Naive thymus-derived CD8-positive, alpha-beta T cell (primary cell): ENCODE measurements at regions not wholly inside any gene's neighbourhood (a gene's known extent, or its start where the extent isn't known, plus 50 kb on each side); places are given as distances from the start of the nearest gene placed in this dataset.

Experiments used
- ATAC-seq, 2 donors: fragments of 150-1000 bp; cut with Tn5 transposase in 1 of 2; sonication (Bioruptor Pico), chemical (Tn5 transposase) in 1 of 2; 1 replicate in 1 of 2; 2 replicates in 1 of 2; pipeline ENCODE4 v1.10.0; 2021; ENCODE audit warnings: mild to moderate bottlenecking in 2 of 2, moderate library complexity in 2 of 2
- POLR2A ChIA-PET: fragments of 350-600 bp; sonication (Branson Sonifier 250); formaldehyde crosslinking; loops from one replicate; lab custom pipeline; 2021; ENCODE audit warnings: antibody characterized with exemption; lab: Charles Lee
- DNase-seq, 10 donors: peaks; one replicate each; pipeline versions ENCODE4 v3.0.0 to v3.0.0-alpha.2; 2020 to 2022
- H3K27ac Mint-ChIP-seq, 10 donors: one replicate each; pipeline ENCODE4 v1.8.0; 2020 to 2022; ENCODE audit warnings: mild to moderate bottlenecking in 10 of 10, mixed read lengths in 10 of 10, moderate library complexity in 4 of 10, inconsistent platforms in 1 of 10
- H3K27me3 Mint-ChIP-seq, 5 donors: one replicate each; pipeline ENCODE4 v1.8.0; 2021 to 2022; ENCODE audit warnings: mixed read lengths in 5 of 5
- H3K36me3 Mint-ChIP-seq, 3 donors: one replicate each; pipeline ENCODE4 v1.8.0; 2020 to 2022; ENCODE audit warnings: mixed read lengths in 3 of 3, mild to moderate bottlenecking in 2 of 3, inconsistent platforms in 1 of 3
- H3K4me1 Mint-ChIP-seq, 4 donors: one replicate each; pipeline ENCODE4 v1.8.0; 2021 to 2022; ENCODE audit warnings: mixed read lengths in 4 of 4
- H3K4me3 Mint-ChIP-seq, 10 donors: one replicate each; pipeline ENCODE4 v1.8.0; 2020 to 2022; ENCODE audit warnings: mild to moderate bottlenecking in 10 of 10, mixed read lengths in 10 of 10, moderate library complexity in 6 of 10, inconsistent platforms in 1 of 10
- H3K9me3 Mint-ChIP-seq, 9 donors: one replicate each; pipeline ENCODE4 v1.8.0; 2020 to 2022; ENCODE audit warnings: mixed read lengths in 9 of 9, mild to moderate bottlenecking in 3 of 9, inconsistent platforms in 1 of 9, moderate library complexity in 1 of 9

DNA sequence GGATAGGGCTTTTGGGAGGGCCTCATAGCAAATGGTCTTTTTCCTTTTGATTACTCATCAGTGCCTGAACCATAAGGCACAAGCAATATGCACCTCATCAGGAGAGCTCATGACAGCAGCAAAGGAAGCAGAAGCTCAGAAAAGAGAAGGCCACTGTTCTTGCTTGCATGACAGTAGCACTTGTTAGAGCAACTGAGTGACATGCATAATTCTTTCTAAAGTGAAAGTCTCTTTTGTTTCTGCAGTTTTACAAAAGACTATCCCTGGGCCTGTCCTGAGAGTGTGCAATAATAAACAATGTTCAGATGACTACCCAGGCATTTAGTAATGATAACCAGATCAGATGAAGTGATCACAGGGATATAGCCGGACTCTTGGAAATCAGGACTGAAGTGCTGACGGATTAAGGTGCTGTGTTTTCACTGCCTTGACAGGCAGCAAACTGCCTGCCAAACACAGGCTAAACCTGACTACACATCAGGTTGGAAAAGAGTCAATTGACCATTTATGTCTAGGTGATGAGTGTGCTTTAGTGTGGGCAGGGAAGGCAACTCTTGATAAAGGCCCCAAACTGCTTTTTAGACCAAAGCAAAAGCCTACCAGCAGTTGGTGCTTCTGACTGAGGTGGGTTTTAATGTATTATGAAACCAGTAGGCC is 1860.3 kb downstream of the TP53TG3F start:
- H3K36me3 Mint-ChIP-seq: peaks cover 0 to 7% (median 0%) of the 10 kb centered on the region in 3 donors
- H3K4me1 Mint-ChIP-seq: no peaks in the 10 kb centered on the region
- DNase-seq (no peak), ATAC-seq (no peak)
- H3K27me3 Mint-ChIP-seq: no peaks in the 10 kb centered on the region
- POLR2A ChIA-PET: no interaction called here
- no peak overlapping the region for H3K4me3 Mint-ChIP-seq
- no peak overlapping the region for H3K27ac Mint-ChIP-seq
- peaks cover 2 to 49% (median 30%) of the 10 kb centered on the region in 9 donors for H3K9me3 Mint-ChIP-seq

DNA sequence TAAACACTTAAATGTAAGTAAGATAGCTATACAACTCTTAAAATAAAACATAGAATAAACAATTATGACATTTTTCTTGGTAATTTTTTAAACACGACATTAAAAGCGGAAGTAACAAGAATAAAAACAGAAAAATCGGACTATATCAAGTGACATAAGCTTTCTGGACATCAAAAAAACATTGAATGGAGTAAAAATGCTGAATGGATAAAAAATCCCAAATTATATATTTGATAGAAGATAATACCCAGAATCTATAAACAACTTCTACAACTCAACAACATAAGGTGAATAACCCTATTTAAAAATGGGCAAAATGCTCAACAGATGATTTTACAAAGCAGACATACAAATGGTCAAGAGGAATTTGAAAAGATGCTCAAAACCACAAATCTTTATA is 1866.5 kb downstream of the TP53TG3F start:
- no peak for ATAC-seq

DNA sequence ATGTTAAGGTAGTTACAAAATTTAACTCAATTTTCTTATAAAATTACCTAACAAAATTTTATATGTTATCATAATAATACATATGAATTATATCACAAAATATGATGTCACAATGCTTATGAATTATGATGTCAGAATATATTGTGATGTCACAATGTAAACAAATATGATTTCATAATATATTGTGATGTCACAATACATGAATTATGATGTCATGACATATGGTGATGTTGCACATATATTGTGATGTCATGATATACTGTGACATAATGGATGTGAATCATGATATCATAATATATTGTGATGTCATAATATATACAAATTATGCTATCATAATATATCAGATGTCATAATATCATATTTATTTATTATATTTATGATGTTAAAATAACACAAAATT is 1879.9 kb downstream of the TP53TG3F start:
- DNase-seq: no peak
- no peaks in the 10 kb centered on the region for H3K27me3 Mint-ChIP-seq

More for the DNA sequence above, 1866.5 kb downstream of the TP53TG3F start:
- Mint-ChIP-seq H3K27me3 (no peaks in the 10 kb centered on the region), H3K36me3 (peaks cover 0 to 12% (median 0%) of the 10 kb centered on the region in 3 donors), H3K9me3 (peaks cover 4 to 49% (median 26%) of the 10 kb centered on the region in 9 donors), H3K27ac (no peak overlapping the region), H3K4me3 (no peak overlapping the region), H3K4me1 (no peaks in the 10 kb centered on the region)
- DNase-seq: no peak
- POLR2A ChIA-PET: no interaction called here

DNA sequence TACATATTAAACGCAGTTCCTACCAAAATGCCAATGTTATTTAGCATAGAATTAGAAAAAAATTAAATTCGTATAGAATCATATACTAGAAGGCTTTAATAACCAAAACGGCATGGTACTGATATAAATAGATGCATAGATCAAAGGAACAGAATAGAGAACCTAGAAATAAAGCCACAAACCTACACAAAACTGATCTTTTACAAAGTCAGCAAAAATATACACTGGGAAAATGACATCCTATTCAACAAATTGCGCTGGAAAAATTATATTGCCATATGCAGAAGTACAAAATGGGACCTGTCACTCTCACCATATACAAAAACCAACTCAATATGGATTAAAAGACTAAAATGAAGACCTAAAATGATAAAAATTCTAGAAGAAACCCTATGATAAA is 1882.6 kb downstream of the TP53TG3F start:
- Mint-ChIP-seq H3K36me3 (peaks cover 0 to 6% (median 0%) of the 10 kb centered on the region in 3 donors), H3K4me1 (no peaks in the 10 kb centered on the region), H3K9me3 (peaks cover 0 to 57% (median 25%) of the 10 kb centered on the region in 9 donors), H3K27ac (no peak overlapping the region), H3K27me3 (no peaks in the 10 kb centered on the region), H3K4me3 (no peak overlapping the region)
- ATAC-seq: no peak
- no peak for DNase-seq
- POLR2A ChIA-PET: no interaction called here

More for the DNA sequence above, 1879.9 kb downstream of the TP53TG3F start:
- POLR2A ChIA-PET: no interaction called here
- Mint-ChIP-seq H3K36me3 (no peaks in the 10 kb centered on the region), H3K27ac (no peak overlapping the region), H3K4me3 (no peak overlapping the region), H3K9me3 (peaks cover 0 to 54% (median 22%) of the 10 kb centered on the region in 9 donors), H3K4me1 (no peaks in the 10 kb centered on the region)
- ATAC-seq: no peak

DNA sequence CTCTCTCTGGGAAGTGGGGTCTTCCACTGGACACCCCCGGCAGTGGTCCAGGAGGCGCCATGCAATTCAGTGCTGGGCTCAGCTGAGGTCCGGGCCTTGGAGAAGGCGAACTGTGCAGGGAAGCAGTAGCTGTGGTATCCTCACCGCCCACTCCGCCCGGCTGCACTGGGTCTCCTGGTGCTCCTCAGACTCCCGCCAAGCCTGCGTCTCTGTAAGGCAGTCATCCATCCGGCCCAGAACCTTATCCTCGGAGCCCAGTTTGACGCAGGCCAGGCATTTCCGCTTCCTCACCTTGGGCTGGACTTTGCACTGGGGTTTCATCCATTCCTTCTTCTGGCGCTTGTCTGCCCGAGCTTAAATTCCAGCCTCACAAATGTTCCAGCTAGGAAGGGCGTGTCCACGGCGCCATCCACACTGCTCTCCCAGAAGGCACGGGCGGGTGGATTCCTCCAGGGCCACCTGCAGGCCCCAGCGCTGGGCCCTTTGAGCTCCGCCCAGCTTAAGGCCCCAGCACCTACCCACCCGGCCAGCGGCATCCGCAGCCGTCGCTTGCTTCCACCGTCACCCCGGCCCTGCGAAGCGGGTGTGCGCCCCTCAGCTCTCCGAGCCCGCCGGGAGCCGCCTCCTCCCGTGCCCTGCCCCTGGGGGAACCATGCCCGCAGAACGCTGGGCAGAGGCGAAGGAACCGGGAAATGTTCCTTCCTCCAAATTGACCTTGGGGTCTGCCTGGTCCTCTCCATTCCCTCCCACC is 1884.8 kb downstream of the TP53TG3F start:
- no peak for ATAC-seq
- DNase-seq: no peak
- H3K9me3 Mint-ChIP-seq: peaks cover 7 to 53% (median 25%) of the 10 kb centered on the region in 9 donors
- H3K27me3 Mint-ChIP-seq: no peaks in the 10 kb centered on the region
- no peak overlapping the region for H3K4me3 Mint-ChIP-seq
- H3K27ac Mint-ChIP-seq: no peak overlapping the region
- POLR2A ChIA-PET: no interaction called here
- no peaks in the 10 kb centered on the region for H3K4me1 Mint-ChIP-seq
- H3K36me3 Mint-ChIP-seq: peaks cover 0 to 12% (median 0%) of the 10 kb centered on the region in 3 donors

DNA sequence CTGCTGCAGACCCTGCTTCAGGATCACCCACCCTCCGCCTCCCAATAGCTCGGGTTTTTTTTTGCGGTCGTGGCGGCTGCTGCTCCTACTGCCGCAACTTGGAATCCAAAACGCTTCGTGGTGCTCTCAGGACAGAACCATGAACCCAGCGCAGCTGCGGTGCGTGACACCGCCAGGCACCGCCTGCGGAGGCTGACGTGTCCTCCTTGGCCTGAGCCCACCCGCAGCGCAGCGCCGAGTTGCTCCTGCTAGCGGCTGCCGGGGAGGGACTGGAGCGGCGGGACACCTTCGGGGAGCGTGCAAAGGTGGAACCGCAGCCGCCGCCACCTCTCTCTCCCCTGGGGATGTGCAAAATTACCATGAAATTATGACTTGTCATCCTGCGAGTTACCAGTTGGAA is 1893.0 kb downstream of the TP53TG3F start:
- Mint-ChIP-seq H3K27ac (no peak overlapping the region), H3K4me3 (no peak overlapping the region), H3K36me3 (peaks cover 0 to 6% (median 0%) of the 10 kb centered on the region in 3 donors), H3K4me1 (no peaks in the 10 kb centered on the region), H3K27me3 (no peaks in the 10 kb centered on the region), H3K9me3 (peaks cover 2 to 40% (median 20%) of the 10 kb centered on the region in 9 donors)
- POLR2A ChIA-PET: no interaction called here
- DNase-seq (no peak), ATAC-seq (no peak)

DNA sequence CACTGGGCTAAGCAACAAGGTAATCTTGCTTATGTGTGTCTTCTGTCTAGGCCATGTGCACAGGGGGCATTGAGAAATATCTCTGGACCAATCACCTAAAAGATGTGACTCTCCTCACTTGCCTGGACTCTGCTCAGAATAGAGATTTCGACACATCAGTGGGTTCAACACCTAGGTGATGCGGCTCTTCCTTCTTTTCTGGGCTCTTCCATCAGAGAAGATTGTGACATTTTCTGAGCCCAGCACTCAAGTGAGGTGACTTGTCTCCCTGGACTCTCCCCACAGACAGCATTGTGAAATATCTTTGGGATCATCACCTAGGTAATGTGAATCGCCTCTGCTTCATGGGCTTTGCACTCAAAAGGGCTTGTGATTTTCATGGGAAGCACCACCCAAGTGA is 1904.1 kb downstream of the TP53TG3F start:
- Mint-ChIP-seq H3K4me1 (no peaks in the 10 kb centered on the region), H3K27me3 (no peaks in the 10 kb centered on the region), H3K4me3 (no peak overlapping the region), H3K36me3 (peaks cover 0 to 7% (median 0%) of the 10 kb centered on the region in 3 donors), H3K27ac (no peak overlapping the region), H3K9me3 (peaks cover 5 to 37% (median 12%) of the 10 kb centered on the region in 9 donors)
- DNase-seq (no peak), ATAC-seq (no peak)
- POLR2A ChIA-PET: no interaction called here

DNA sequence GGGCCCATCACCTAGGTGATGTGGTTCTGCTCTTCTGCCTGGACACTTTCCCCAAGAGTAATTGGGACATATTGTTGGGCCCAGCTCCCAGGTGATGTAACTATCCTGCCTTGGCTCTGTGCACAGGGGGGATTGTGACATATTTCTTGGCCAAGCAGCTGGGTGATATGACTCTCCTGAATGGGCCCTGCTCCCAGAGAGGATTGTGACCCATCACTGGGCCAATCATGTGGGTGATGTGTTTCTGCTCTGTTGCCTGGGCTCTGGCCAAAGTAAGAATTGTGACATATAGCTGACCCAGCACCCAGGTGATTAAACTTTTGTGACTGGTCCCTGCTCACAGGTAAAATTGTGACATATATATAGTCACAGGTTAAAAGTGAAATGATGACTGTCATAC is 1904.9 kb downstream of the TP53TG3F start:
- no peaks in the 10 kb centered on the region for H3K27me3 Mint-ChIP-seq
- POLR2A ChIA-PET: no interaction called here
- peaks cover 0 to 7% (median 0%) of the 10 kb centered on the region in 3 donors for H3K36me3 Mint-ChIP-seq
- no peak overlapping the region for H3K27ac Mint-ChIP-seq
- H3K4me3 Mint-ChIP-seq: no peak overlapping the region
- H3K9me3 Mint-ChIP-seq: peaks cover 5 to 44% (median 12%) of the 10 kb centered on the region in 9 donors
- ATAC-seq (no peak), DNase-seq (no peak)
- no peaks in the 10 kb centered on the region for H3K4me1 Mint-ChIP-seq

DNA sequence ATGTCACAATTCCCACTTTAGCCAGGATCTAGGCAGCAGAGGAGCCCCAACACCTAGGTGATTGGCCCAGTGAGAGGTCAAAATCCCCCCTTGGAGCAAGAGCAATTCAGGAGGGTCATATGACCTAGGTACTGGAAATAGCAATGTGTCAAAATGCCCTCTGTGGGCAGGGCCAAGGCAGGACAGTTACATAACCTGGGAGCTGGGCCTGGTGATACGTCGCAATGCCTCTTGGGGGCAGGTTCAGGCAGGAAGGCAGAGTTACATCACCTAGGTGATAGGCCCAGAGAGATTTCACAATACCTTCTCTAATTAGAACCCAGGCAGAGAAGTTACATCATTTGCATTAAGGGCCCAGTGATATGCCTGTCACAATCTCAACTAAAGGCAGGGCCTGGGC is 1906.3 kb downstream of the TP53TG3F start:
- H3K4me3 Mint-ChIP-seq: no peak overlapping the region
- peaks cover 9 to 56% (median 15%) of the 10 kb centered on the region in 9 donors for H3K9me3 Mint-ChIP-seq
- H3K27me3 Mint-ChIP-seq: no peaks in the 10 kb centered on the region
- DNase-seq: no peak
- POLR2A ChIA-PET: no interaction called here
- H3K36me3 Mint-ChIP-seq: peaks cover 0 to 13% (median 0%) of the 10 kb centered on the region in 3 donors
- no peak overlapping the region for H3K27ac Mint-ChIP-seq
- ATAC-seq: no peak
- H3K4me1 Mint-ChIP-seq: no peaks in the 10 kb centered on the region

DNA sequence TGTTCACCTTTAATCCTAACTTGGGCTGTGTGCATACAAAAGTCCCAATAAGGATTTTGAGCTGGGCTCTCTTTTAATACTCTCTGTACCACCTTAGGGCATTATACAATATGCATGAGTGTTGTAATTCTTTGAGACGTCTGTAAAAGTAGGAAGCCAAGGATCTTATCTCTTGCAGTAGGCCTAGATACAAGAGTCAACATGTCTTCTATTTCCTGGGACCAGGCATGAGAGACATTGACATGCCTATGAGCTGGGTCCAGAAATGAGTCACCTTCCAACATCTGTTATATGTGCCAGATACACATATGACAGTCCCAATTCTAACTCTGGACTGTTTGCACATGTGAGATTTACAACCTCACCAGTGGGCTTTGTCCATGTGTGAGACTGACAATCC is 1911.2 kb downstream of the TP53TG3F start:
- Mint-ChIP-seq H3K9me3 (peaks cover 3 to 56% (median 19%) of the 10 kb centered on the region in 9 donors), H3K36me3 (peaks cover 0 to 13% (median 0%) of the 10 kb centered on the region in 3 donors), H3K27ac (no peak overlapping the region), H3K4me1 (no peaks in the 10 kb centered on the region), H3K27me3 (no peaks in the 10 kb centered on the region), H3K4me3 (no peak overlapping the region)
- POLR2A ChIA-PET: no interaction called here
- DNase-seq: no peak
- no peak for ATAC-seq

DNA sequence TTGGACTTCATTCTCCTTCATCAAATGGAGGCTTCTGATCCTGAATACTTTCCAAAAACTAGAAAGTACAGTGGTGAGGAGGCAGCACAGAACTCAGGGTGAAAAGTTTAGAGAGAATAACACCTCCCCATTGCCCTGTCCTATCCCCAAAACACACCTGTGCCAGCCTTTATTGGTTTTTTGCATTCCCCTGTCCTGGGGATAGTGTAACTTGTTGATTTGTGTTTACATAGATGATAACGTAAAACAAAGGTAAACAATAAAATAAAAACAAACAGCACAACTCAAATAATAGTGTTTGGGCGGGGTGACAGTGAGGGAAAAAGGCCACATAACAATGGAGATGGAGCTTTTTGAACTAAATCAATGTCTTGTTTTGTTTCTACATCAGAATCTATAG is 1917.7 kb downstream of the TP53TG3F start:
- Mint-ChIP-seq H3K4me3 (no peak overlapping the region), H3K36me3 (peaks cover 0 to 13% (median 0%) of the 10 kb centered on the region in 3 donors), H3K27ac (no peak overlapping the region), H3K4me1 (no peaks in the 10 kb centered on the region), H3K27me3 (no peaks in the 10 kb centered on the region), H3K9me3 (peaks cover 12 to 67% (median 32%) of the 10 kb centered on the region in 9 donors)
- POLR2A ChIA-PET: no interaction called here
- ATAC-seq: no peak
- DNase-seq: no peak

DNA sequence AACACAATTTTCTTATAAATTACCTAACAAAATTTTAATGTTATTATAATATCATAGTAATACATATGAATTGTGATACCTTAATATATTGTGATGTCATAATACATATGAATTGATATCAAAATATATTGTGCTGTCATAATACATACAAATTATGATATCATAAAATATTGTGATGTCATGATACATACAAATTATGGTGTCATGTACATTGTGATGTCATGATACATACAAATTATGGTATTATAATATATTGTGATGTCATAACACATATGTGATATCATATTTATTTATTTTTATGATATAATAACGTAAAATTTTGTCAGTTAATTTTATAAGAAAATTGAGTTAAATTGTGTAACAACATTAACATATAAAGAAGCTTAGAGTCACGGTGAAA is 1927.2 kb downstream of the TP53TG3F start:
- Mint-ChIP-seq H3K9me3 (peaks cover 7 to 58% (median 24%) of the 10 kb centered on the region in 9 donors), H3K4me3 (no peak overlapping the region), H3K4me1 (no peaks in the 10 kb centered on the region), H3K27ac (no peak overlapping the region), H3K36me3 (peaks cover 0 to 13% (median 0%) of the 10 kb centered on the region in 3 donors), H3K27me3 (no peaks in the 10 kb centered on the region)
- POLR2A ChIA-PET: no interaction called here
- no peak for ATAC-seq
- no peak for DNase-seq

DNA sequence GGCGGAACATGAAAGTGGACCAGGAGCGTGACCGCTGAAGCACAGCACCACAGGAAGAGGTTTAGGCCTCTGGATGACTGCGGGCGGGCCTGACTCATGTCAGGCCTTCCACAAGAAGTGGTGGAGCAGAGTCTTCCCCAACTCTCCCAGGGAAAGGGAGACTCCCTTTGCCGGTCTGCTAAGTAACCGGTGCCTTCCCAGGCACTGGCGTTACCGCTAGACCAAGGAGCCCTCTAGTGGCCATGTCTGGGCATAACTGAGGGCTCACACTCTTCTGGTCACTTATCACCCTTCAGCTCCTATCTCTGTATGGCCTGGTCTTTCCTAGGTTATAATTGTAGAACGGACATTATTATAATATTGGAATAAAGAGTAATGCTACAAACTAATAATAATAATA is 1931.9 kb downstream of the TP53TG3F start:
- POLR2A ChIA-PET: no interaction called here
- Mint-ChIP-seq H3K36me3 (peaks cover 0 to 6% (median 0%) of the 10 kb centered on the region in 3 donors), H3K9me3 (peaks cover 5 to 54% (median 24%) of the 10 kb centered on the region in 9 donors), H3K27ac (no peak overlapping the region), H3K4me1 (peaks cover 0 to 1% (median 0%) of the 10 kb centered on the region in 4 donors), H3K27me3 (peaks cover 0 to 3% (median 0%) of the 10 kb centered on the region in 5 donors), H3K4me3 (no peak overlapping the region)
- ATAC-seq (no peak), DNase-seq (no peak)
